ENCODE measurements at regions not wholly inside any gene's neighbourhood (a gene's known extent, or its start where the extent isn't known, plus 50 kb on each side); places are given as distances from the start of the nearest gene placed in this dataset.

- DNase-seq (ENCODE audit: low read depth), result no peak
Observed at GRCh38 chr13:39100996-39101738, 62.9 kb downstream of the NHLRC3 start.

- DNase-seq (ENCODE audit: low read depth), result no peak
Observed at GRCh38 chr13:39102981-39103490, 64.8 kb downstream of the NHLRC3 start.

GRCh38 chr13:39105110-39105509, 66.9 kb downstream of the NHLRC3 start:
- no peak for DNase-seq (ENCODE audit: low read depth)

GRCh38 chr13:39106216-39107005, 68.2 kb downstream of the NHLRC3 start:
- DNase-seq (ENCODE audit: low read depth), result no peak

GRCh38 chr13:39107561-39107960, 69.3 kb downstream of the NHLRC3 start:
- no peak for DNase-seq (ENCODE audit: low read depth)

GRCh38 chr13:39108783-39109182, 70.5 kb downstream of the NHLRC3 start:
- no peak for DNase-seq (ENCODE audit: low read depth)

- no peak for DNase-seq (ENCODE audit: low read depth)
Observed at GRCh38 chr13:39110518-39111097, 72.4 kb downstream of the NHLRC3 start.

GRCh38 chr13:39111145-39111544, 72.9 kb downstream of the NHLRC3 start:
- DNase-seq (ENCODE audit: low read depth), result no peak

DNA sequence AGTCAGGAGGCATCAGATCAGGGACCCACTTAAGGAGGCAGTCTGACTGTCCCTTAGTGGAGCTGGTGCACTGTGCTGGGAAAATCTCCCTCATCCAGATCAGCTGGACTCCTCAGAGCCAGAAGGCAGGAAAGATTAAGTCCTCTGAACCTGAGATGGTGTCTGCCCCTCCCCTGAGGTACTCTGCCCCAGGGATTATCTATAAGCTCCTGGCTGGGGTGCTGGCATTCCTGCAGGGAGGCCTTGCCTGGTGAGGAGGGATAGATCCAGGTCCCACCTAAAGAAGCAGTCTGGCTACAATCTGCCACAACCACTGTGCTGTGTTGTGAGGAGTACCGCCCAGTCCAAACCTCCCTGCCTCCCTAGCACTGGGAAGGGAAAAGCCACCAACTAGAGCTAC, 81.2 kb downstream of the NHLRC3 start:
- no peak for DNase-seq (ENCODE audit: low read depth)

GRCh38 chr13:39123578-39123977, 85.3 kb downstream of the NHLRC3 start:
- no peak for DNase-seq (ENCODE audit: low read depth)

DNA sequence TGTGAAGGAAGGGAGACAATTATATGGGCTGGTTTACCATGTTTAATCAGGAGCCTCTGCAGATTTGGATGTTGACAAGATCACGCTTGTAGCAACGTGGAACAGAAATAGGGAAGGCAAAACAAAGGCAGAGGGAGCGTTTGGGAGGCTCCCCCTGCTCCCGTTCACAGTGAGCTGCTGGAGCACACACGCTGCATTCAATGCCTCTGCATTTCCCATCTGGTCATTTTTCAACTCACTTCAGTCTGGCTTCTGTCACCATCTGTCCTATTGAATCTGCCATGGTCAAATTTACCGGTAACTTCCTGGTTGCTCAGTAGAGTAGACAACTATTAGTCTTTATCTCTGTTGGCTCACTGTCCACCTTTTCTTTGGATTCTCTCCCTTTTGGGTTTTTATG, 91.0 kb downstream of the NHLRC3 start:
- DNase-seq (ENCODE audit: low read depth), result no peak

DNA sequence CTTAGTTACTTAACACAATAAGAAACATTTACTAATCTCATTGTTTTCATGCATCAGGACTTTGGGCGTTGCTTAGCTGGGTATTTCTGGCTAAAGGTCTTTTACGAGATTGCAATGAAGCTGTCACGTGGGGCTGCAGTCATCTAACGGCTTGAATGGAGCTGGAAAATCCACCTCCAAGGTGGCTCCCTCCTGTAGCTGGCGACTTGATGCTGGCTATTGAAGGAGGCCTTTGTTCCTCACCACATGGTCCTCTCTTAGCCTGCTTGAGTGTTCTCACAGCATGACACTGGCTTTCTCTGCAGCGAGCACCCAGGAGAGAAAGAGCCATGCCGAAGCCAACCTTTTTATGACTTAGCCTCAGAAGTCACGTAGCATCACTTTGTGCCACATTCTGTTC, 92.0 kb downstream of the NHLRC3 start:
- DNase-seq (ENCODE audit: low read depth), result no peak

DNA sequence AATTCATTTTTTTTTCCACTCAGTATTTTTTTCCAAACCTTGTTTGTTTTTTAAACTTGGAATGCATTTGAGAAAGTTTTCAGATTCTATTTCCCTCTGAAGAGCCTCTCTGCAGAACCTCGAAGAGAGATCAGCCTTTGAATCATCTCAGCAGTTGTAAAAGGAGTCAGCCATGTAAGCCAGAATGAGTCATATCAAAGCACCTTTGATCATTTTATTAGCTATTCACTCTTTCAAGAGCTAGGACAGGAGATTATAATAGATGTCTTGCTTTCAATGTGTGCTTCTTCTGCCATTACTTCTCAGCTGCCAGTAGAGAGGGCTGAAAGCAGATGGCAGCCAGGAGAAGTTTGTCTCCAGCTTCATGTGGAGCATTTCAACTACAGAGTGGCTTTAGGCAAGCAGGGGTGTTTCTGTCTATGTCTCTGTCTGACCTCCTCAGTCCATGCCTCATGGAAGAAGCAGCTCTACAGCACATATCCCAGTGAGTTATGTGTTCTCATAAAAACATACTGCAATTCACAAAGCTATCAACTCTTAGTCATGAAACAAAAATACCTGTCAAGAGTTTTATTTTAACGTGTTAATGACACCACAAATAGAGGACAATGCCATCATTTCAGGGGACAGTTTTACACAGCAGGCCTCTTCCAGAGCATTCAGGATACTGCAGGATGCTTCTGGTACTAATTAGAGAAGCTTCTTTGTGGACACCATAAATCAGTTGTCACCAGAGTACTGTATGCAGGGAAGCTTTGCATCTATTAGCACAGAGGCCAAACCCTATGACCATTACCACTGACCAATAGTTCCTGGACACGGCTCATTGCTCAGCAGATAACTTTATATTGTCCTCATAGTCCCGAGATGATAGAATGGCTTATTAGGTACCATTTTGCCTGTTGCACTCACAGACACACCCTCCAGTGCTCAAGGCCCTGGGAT, 94.3 kb downstream of the NHLRC3 start:
- DNase-seq (ENCODE audit: low read depth), result no peak

DNA sequence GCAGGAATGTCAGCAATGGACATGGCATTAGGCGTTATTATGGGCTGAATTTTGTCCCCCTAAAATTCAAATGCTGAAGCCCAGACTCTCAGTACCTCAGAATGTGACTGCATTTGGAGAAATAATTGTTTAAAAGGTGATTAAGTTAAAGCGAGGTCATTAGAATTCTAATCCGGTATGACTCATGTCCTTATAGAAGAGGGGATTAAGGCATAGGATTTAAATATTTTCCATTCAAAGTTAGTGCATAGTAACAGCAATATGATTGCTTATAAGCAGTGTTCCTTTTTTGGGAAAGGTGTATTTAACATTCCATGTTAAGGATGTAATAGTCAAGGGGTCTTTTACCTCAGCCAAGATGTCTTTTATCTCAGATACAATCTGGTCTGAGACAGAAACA, 95.5 kb downstream of the NHLRC3 start:
- no peak for DNase-seq (ENCODE audit: low read depth)

DNA sequence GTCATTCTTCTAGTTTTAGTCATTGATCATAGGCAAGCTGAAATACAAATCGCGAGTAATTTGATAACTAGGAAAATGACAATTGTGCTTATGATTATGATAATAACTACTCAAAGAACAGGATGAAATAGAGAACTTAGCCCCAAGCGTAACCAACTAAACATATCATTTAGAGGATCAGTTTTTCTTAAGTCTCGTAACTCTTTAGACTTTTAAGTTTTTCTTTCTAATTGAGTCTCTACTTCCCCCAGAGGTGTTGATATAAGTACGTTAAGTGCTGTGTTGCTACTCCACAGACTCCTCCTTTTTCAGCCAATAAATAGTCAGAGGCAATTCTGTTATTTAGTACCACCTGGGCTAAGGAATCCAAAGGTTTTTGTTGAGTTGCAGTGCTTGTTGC, 96.3 kb downstream of the NHLRC3 start:
- DNase-seq (ENCODE audit: low read depth), result no peak

GRCh38 chr13:39144391-39144790, 106.1 kb downstream of the NHLRC3 start:
- no peak for DNase-seq (ENCODE audit: low read depth)

DNA sequence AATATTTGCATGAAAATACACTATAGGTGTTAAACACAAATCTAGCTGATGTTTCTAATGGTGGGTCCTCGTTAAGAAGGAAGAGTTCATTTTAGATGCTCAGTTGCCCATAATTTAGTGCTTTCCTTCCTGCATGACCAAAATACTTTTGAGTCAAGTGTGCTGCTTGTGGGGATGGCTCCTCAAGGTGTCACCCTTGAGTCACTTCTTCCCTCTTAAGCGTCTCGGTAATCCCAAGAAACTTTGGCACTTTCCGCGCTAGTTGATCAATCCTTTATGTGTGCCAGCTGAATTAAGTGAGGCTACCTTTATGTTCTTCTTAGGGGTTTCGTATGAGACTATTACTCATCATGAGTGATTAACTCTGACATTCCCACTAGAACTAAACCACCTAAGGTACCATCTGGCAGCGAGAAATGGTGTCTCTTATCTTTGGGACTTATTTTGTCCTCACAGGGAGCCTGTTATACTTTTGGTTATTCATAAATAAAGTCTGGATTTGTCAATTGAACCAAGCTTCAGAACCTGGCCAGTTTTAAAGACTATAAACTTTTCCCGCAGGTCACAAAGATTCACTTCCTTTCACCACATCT, 106.8 kb downstream of the NHLRC3 start:
- peak; percentile 59 for DNase-seq (ENCODE audit: low read depth)

GRCh38 chr13:39148513-39148961, 110.3 kb downstream of the NHLRC3 start:
- DNase-seq (ENCODE audit: low read depth), result peak; percentile 17

- DNase-seq (ENCODE audit: low read depth), result no peak
Observed at GRCh38 chr13:39149896-39150295, 111.6 kb downstream of the NHLRC3 start.

- no peak for DNase-seq (ENCODE audit: low read depth)
Observed at GRCh38 chr13:39154041-39154440, 115.8 kb downstream of the NHLRC3 start.

- no peak for DNase-seq (ENCODE audit: low read depth)
Observed at GRCh38 chr13:39159393-39159792, 121.1 kb downstream of the NHLRC3 start.
